HG02642 (cell line): ENCODE measurements at regions not wholly inside any gene's neighbourhood (a gene's known extent, or its start where the extent isn't known, plus 50 kb on each side); places are given as distances from the start of the nearest gene placed in this dataset.
"Not testable (repeated sequence)": the region's sequence is repeated elsewhere in the genome, so short reads cannot be mapped to it uniquely, and the experiment has no call there.

ENCODE experiments used
- ATAC-seq: cut with Tn5 transposase; IDR thresholded peaks from one replicate; pipeline ENCODE4 v1.9.1; 2021; ENCODE audit warnings: mild to moderate bottlenecking; ENCODE audit not compliant: unreplicated experiment, poor library complexity

- ATAC-seq: no peak
These were observed 368.1 kb downstream of the CXCL12 start for GRCh38 chr10:44016589-44017482.

DNA sequence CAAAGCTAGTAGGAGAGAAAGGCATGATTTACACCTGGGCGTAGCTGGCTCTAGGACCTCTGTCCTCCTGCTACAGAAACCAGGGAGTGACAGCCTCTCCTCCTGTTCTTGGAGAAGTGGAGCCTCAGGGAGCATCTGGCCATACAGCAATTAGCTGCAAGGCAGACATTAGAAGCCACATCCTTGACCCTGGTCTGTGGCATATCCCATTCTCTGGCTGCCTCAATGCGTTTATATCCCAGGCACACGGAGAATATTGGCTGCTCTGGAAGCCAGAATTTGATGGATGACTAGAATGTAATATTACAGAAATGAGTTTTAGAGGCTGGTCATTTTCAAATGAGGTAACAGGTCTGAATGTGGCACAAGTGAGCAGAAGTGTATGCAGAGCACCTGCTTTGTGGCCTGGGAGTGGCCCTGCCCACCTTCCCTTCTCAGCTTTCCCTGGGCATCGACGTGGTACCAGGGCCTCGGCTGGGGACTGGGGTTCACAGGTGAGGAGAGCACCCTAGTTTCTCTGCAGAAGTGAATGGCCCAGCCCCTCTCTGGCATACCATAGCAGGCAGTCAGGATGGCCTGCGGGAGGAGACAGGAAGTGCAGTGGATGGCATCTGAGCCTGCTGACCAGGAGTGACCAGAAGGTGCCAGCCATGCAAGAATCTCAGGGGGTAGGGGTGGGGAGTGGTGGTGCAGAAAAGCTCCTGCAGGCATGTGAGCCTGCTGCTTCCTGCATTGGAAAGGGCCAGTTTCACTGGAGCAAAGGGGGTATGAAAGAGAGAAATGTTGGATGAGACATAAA, 367.2 kb upstream of the ZNF32 start:
- ATAC-seq: no peak

DNA sequence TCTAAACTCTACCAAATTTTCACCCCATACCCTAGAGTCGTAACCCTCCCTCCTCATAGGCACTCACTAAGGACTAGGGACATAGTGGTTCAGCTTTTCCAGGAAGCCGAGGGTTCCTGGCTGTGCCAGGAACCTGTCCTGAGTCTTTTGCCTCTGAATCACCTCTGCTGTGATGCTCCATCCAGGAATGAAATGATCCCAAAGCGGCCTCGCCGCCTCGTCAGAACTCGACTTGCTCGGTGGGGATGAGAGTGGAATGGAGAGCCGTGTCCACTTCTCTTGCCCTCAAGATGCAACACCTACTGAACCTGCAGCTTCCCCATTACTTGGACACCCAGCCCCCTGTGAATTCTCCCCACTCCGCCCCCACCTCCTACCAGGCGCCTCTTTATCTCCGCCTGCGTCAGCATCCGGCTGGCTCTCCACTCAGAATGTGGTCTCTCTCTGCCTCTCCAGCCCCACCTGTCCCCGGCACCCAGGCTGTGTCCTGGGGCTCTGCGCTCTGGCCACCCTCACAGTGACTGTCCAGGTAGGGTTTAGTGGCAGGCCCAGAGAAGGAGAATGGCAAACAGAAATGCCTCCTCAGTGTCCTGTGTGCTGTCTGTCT, 366.1 kb upstream of the ZNF32 start:
- ATAC-seq: no peak

DNA sequence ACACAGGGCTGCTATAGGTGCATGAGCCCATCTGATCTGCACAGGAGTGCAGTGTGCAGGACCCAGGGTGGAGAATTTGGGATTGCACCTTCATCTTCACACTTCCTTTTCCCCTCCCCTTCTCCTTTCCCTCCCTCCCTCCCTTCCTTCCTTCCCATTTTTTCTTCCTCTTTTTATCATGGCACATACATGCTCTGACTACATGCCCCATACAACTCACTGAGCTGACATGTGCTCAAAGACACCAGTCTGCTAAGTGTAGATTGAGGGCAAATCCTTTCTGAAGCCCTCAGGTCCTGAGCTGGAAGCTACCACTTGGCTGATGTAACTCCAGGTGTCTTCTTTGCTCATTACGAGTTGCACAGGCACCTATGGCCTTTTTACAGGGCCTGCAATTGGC, 365.3 kb upstream of the ZNF32 start:
- ATAC-seq: no peak

DNA sequence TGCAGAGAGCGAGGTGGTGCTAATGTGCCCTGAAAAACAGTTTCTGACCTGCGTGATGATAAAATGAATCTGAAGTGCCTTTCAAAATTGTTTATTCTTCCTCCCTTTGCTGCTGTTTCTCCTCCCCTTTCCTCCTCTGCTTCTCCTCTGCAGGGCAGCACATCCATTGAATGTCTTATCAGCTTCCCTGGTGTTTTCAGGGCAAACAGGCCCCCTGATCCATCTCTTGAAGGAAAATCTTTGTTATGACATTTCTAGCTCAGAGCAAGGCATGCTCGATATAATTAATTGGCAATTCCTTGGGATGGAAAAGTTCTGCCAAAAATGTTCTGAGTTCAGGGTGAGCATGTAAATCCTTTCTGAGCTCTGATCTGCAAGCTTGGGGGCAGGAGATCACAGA, 364.2 kb upstream of the ZNF32 start:
- ATAC-seq: no peak

- no peak for ATAC-seq
These were observed 362.9 kb upstream of the ZNF32 start for GRCh38 chr10:44011603-44011981.

DNA sequence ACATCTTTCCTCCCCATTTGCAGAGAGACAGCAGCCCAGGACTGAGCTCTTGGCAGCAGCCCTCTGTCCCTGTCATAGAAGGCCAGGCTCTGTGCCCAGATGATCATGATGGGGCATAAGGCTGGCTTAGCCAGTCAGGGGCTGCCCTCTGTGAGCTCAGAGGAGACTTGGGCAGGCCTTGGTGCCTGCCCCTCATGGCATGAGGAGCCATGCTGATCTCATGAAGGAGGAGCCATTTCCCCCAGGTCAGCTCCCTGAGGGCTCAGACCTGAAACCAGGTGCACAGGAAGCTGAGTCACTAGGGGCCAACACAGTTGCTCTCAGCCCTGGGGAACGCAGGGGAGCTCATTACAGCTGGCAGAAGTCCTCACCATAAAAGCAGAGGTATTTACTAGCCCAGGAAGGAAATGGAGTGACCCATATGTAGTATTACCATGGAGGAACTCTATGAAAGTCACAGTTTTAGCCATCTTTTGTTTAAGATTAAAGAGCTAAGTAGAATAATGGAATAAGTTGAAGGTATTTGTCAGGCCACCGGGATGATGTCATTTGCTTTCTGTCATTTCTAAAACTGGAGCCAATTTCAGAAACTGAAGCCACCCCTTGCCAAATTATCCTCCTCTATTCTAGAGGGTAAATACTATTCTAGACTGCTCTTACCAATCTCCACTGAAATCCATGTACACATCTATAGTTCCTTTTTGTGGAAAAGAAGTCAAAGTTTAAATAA, 362.4 kb upstream of the ZNF32 start:
- ATAC-seq: peak; percentile 97

DNA sequence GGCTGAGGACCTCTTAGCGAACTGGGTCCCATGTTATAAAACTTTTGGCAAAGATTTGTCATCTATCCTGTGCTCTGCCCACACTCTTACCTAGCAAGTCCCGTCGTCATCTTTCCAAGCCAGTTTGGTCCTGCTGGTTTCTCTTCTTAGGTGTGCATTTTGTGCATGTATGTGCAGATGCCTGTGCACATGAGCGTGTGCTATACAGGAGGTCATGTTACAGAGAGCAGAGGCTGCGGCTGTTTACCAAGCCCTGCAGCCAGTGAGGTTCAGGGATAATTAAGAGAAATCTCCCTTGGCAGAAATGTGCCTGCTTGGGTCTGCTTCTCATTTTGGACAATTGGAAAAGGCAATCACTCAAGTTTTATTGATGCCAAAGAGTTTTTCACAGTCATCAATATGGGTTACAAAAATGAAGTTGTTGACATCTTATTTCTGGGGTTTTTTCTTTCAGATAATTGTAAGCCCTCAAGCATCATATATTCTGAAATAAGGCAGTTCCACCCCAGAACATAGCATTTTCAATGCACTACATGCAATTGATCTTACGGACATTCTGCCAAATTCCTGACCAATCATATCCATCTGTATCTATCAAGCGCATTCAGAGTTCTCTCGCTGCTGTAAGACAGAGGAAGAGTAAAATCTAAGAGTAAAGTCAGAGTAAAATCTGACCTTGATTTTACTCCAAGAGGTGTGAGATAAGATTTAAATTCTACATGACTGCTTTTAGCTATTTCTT, 361.4 kb upstream of the ZNF32 start:
- no peak for ATAC-seq

DNA sequence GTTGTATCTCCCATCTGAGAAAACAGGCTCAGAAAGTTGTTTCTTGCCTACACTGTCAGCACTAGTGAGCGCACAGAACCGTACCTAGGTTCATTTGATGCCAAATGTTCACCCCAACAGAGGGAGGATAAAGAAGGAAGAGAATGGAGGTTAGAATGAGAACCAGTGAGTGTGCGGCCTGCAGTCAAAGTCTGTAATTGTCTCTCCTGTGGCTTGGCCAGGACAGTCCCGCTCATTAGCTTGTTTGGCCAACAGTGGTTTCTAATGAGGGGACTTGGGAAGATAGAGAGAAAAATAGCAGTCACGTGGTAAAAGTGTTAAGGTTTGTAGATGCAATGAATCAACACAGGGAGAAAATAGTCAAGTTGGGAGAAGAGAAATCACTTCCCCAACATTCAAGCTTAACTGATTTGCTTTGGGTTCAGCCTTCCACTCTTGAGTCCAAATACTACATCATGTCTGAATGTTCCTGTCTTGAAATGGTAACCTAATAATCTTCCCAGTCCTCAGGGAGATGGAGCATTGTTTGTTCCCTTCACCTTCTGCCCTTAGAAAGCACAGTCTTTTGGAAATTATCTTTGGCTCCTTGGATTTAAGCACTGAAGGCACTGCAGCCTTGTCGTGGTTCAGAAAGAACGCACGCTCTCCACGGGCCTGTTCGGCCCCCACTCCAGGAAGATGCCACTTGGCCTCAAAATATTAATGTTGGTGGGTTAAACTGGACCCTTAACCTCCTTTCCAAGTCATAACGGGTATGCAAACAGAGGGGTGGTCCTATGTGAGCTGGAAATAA, 360.4 kb upstream of the ZNF32 start:
- ATAC-seq: no peak

DNA sequence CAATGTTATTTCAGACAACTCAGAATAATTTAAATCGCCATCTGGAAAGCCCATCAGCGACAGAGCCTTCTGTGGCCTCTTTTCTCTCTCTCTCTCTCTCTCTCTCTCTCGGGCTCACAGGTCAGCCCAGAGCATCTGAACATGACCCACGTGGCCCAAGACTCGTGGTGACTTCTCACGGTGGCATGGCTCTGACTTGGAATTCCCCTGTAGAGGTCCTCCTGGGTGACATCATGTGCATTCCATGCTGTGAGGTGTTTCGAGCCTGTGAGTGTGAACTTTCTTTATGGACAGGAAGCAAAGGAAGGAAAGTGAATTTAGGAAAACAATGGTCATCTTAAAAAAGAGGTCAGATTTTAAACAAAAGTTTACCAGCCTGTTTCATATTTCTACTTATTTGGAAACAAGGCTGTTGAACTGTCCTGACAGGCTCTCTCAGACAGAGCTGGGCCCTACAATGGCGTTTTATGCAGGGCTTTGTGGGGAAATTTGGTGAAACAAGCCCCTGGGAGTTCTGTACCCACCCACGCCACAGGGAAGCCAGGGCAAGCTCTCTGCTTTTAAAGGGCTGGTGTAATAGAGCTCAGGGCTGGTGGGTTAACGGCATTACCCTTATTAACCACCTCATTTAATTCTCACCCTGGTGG, 359.7 kb upstream of the ZNF32 start:
- ATAC-seq: peak; percentile 49

GRCh38 chr10:44006771-44007170, 358.1 kb upstream of the ZNF32 start:
- ATAC-seq: no peak

DNA sequence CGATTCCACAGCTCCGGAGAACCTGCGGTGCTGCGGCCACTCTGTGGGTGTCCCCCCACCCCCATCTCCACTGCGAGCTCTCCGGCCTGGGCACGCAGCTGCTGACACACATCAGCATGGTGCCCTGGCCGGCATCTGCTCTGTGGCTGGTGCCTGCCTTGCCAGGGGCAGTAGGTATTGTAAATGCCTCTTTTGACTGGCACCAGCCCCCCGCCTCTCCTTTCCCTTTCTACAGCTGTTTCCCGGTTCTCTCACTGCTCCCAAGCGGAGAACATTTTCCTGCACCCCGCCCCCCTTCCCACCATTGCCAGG, 357.1 kb upstream of the ZNF32 start:
- no peak for ATAC-seq

DNA sequence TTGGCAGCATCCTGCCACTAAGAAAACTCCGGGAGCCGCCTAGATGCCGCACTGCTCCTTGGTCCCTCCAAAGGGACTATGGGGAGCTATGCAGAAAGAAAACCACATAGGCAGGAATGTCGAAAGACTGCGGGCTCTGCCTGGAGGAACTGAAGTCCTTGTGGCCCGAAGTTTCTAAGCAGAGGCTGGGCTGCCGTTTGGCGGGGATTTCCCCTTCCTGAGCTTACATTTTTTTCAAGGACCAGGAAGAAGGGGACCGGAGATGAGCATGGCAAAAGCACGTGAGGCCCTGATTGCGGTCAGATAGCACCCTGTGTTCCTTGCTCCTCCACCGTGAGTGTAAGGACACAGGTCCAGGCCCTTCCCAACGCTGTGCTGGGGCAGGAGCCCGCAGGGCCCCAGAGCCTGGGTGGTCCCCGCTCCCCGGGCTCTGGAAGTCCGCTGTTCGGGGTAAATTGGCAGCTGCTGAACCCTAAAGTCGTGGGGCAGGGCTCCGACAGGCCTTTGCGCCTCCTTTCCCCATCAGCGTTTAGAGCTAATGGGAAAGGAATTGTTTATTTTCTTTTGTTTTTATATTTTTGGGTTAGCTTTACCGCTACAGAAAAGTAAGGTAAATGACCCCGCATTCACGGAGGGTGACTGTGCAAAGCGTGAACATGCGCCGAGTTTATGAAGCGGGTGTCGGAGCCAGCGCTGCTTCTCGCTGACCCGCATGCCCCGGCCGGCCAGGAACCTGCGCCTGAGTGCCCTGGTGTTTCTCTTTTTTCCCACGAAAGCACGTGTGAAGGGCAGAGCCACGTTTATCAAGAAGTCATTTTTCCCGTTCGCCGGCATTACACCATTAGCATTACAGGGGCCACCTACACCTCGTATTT, 356.5 kb upstream of the ZNF32 start:
- ATAC-seq: no peak

- ATAC-seq: no peak
These were observed 349.5 kb upstream of the ZNF32 start for GRCh38 chr10:43998021-43998809.

- ATAC-seq: no peak
These were observed 348.6 kb upstream of the ZNF32 start for GRCh38 chr10:43997330-43997729.

DNA sequence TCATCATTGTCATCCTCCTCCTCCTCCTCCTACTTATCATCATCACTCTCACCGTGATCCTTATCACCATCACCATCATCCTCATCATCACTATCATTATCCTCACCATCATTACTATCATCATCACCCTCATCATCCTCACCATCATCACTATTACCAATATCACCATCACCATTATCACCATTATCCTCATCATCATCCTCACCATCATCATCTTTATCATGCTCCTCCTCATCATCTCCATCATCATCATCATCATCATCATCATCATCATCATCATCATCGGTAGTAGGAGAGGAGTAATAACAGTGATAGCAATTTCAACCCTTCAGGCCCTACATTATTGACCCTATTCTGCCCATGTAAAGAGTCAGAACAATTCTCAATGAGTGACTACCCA, 345.9 kb upstream of the ZNF32 start:
- ATAC-seq: no peak

- not testable (repeated sequence) for ATAC-seq
These were observed 344.1 kb upstream of the ZNF32 start for GRCh38 chr10:43992816-43993215.
